ENCODE measurements at regions not wholly inside any gene's neighbourhood (a gene's known extent, or its start where the extent isn't known, plus 50 kb on each side); places are given as distances from the start of the nearest gene placed in this dataset.

DNA sequence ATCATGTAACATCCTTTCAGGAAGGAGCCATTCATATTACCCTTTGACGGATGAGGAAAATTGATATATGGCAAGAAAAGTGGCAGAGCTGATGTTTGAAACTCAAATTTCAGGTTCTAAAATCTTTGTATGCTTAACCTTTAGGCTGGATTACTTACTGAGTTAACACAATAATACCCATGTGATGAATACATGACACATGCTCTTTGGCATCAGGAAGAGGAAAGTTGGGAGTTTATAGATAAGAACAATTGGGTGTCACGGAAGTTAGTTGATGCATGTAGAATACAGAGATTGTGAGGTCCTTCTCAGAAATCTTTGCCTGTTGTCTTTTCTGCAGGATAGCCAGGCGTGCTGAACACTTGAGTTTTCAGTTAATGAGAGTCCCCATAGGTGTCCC lies 572.1 kb upstream of the POM121L12 start:
- TF ChIP-seq, protein P1, sequence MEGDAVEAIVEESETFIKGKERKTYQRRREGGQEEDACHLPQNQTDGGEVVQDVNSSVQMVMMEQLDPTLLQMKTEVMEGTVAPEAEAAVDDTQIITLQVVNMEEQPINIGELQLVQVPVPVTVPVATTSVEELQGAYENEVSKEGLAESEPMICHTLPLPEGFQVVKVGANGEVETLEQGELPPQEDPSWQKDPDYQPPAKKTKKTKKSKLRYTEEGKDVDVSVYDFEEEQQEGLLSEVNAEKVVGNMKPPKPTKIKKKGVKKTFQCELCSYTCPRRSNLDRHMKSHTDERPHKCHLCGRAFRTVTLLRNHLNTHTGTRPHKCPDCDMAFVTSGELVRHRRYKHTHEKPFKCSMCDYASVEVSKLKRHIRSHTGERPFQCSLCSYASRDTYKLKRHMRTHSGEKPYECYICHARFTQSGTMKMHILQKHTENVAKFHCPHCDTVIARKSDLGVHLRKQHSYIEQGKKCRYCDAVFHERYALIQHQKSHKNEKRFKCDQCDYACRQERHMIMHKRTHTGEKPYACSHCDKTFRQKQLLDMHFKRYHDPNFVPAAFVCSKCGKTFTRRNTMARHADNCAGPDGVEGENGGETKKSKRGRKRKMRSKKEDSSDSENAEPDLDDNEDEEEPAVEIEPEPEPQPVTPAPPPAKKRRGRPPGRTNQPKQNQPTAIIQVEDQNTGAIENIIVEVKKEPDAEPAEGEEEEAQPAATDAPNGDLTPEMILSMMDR (IDR thresholded peaks at IDR 0.05) = no peak
- TF ChIP-seq EP300 (IDR thresholded peaks at IDR 0.05; ENCODE audit: low read depth) = no peak
- TF ChIP-seq POLR2AphosphoS5 (IDR thresholded peaks at IDR 0.05) = no peak
